Stomach (tissue), 8 donors: ENCODE measurements at regions not wholly inside any gene's neighbourhood (a gene's known extent, or its start where the extent isn't known, plus 50 kb on each side); places are given as distances from the start of the nearest gene placed in this dataset.

Source experiments
- DNase-seq, 2 donors: peaks; one replicate each; pipeline versions ENCODE4 v3.0.0 to v3.0.0-alpha.2; 2013 to 2019
- H3K27ac ChIP-seq, 5 donors: fragments of 200-600 bp in 4 of 5; sonication (generic) in 4 of 5; one replicate each; pipeline ENCODE4 v1.5.1; 2013 to 2019; ENCODE audit warnings: mild to moderate bottlenecking in 1 of 5, moderate library complexity in 1 of 5
- H3K27me3 ChIP-seq, 3 donors: fragments of 200-600 bp; sonication (generic); one replicate each; pipeline ENCODE4 v1.5.1; 2017 to 2019; ENCODE audit warnings: mixed run types in 1 of 3
- H3K36me3 ChIP-seq, 4 donors: fragments of 200-600 bp; sonication (generic); 1 replicate in 3 of 4; 2 replicates in 1 of 4; pipeline ENCODE4 v1.5.1; 2016 to 2019
- H3K4me1 ChIP-seq, 4 donors: fragments of 200-600 bp; sonication (generic); one replicate each; pipeline ENCODE4 v1.5.1; 2016 to 2019
- H3K4me3 ChIP-seq, 4 donors: fragments of 200-600 bp; sonication (generic) in 3 of 4; one replicate each; pipeline ENCODE4 v1.5.1; 2016 to 2019; ENCODE audit warnings: mild to moderate bottlenecking in 1 of 4
- H3K9me3 ChIP-seq, 4 donors: fragments of 200-600 bp; sonication (generic); one replicate each; pipeline ENCODE4 v1.5.1; 2016 to 2019
- EP300 ChIP-seq: sonication (generic); formaldehyde crosslinking; IDR thresholded peaks from one replicate; pipeline ENCODE4 v1.6.1; 2017; ENCODE audit warnings: antibody characterized with exemption
- POLR2A ChIP-seq, 4 donors: fragments of 450-650 bp; IDR thresholded peaks; one replicate each; pipeline ENCODE4 v1.6.1; 2016; ENCODE audit warnings: antibody characterized with exemption in 4 of 4, control low read depth in 2 of 4, mild to moderate bottlenecking in 1 of 4, moderate library complexity in 1 of 4
- POLR2AphosphoS5 ChIP-seq, 3 donors: sonication (generic); formaldehyde crosslinking; IDR thresholded peaks; one replicate each; pipeline ENCODE4 v1.6.1; 2016; ENCODE audit warnings: antibody characterized with exemption in 3 of 3
- WGBS, 5 donors: extraction: QIAGEN DNeasy Blood & Tissue Kit in 3 of 5; methylation state at CpG; one replicate each; pipeline versions ENCODE4 v1.1.5 to v1.1.7; 2013 to 2018; 5-methylcytosine and 5-hydroxymethylcytosine counted together
- intact Hi-C: fragments of 100-400 bp; cut with DNase I; formaldehyde crosslinking; loops from one replicate; pipeline ENCODE4 v1.15.1; 2023; ENCODE audit warnings: low total_unique reads
- TF ChIP-seq, protein P1 (sequence below), 7 experiments: fragments of 450-650 bp in 4 of 7; fragments of 200-600 bp in 3 of 7; sonication (generic) in 3 of 7; IDR thresholded peaks; one replicate each; pipeline ENCODE4 v1.5.1; 2016 to 2019; ENCODE audit warnings: antibody characterized with exemption in 7 of 7, control low read depth in 2 of 7, mild to moderate bottlenecking in 1 of 7
- donor health status: healthy with polysubstance abuse.
- donor health status: Bipolar disorder and iron deficiency.
- donor health status: healthy.

DNA sequence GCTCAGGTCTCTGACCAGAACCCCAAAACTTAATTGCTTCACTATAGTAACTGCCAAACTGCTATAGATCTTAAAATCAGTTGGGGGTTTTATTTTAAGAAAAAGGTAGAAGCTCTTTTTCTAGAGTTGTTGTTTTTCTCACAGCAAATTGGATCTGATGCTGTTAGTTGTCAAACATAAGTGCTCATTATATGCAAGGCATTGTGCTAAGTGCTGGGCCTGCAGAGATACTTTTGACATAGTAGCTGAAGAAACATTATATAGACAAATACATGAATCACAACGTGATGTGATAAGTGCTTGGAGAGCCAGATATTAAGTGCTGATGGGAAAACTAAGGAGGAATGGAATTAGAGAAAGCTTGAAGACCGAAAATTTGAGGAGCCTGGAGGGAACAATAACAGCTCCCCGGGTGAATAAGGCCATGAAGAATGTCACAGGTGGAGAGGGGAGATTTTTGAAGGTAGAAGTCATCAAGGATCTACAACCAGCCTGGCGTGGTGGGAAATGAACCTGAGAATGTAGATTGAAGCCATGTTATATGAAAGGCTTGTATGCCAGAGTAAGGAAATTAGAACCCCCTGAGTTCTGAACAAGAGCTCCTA lies 126.5 kb downstream of the DYRK2 start:
- Histone ChIP-seq H3K4me1 (peaks cover 0 to 22% (median 2%) of the 10 kb centered on the region in 4 donors), H3K36me3 (no peaks in the 10 kb centered on the region), H3K4me3 (no peak overlapping the region), H3K9me3 (no peaks in the 10 kb centered on the region), H3K27ac (no peak overlapping the region), H3K27me3 (no peaks in the 10 kb centered on the region)
- intact Hi-C loops: no loop called here
- no peak for DNase-seq
- whole genome bisulfite sequencing, 5 donors: 66 to 79% (median 72%) methylated on average over 4 of the region's 4 CpGs
- TF ChIP-seq, protein P1, sequence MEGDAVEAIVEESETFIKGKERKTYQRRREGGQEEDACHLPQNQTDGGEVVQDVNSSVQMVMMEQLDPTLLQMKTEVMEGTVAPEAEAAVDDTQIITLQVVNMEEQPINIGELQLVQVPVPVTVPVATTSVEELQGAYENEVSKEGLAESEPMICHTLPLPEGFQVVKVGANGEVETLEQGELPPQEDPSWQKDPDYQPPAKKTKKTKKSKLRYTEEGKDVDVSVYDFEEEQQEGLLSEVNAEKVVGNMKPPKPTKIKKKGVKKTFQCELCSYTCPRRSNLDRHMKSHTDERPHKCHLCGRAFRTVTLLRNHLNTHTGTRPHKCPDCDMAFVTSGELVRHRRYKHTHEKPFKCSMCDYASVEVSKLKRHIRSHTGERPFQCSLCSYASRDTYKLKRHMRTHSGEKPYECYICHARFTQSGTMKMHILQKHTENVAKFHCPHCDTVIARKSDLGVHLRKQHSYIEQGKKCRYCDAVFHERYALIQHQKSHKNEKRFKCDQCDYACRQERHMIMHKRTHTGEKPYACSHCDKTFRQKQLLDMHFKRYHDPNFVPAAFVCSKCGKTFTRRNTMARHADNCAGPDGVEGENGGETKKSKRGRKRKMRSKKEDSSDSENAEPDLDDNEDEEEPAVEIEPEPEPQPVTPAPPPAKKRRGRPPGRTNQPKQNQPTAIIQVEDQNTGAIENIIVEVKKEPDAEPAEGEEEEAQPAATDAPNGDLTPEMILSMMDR (IDR thresholded peaks at IDR 0.05): no peak
- TF ChIP-seq POLR2A (IDR thresholded peaks at IDR 0.05): no peak
- TF ChIP-seq POLR2AphosphoS5 (IDR thresholded peaks at IDR 0.05): no peak
- TF ChIP-seq EP300: no peak

DNA sequence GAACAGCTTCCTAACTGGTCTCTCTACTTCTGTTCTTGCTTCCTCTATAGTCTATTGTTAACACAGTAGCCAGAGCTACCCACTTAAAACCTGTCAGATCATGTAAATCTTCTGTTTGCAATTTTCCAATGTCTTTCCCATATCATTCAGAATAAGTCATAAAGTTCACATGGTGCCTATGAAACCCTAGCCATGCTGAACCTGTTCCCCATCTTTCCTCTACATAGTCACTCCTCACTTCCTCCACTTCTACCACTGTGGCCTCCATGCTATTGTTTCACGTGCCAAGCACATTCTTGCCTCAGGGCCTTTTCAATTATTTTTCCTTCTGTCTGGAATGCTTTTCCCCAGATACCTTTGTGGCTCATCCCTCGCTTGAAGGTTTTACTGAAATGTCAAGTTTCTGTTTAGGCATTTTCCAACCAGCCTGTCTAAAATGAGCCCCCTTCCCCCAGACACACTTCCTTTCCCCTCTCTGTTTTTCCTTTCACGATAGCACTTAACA lies 132.1 kb downstream of the DYRK2 start:
- TF ChIP-seq POLR2AphosphoS5 (IDR thresholded peaks at IDR 0.05) (no peak), POLR2A (IDR thresholded peaks at IDR 0.05) (no peak), EP300 (no peak)
- TF ChIP-seq, protein P1 (IDR thresholded peaks at IDR 0.05): no peak
- H3K36me3 ChIP-seq: no peaks in the 10 kb centered on the region
- DNase-seq: no peak

DNA sequence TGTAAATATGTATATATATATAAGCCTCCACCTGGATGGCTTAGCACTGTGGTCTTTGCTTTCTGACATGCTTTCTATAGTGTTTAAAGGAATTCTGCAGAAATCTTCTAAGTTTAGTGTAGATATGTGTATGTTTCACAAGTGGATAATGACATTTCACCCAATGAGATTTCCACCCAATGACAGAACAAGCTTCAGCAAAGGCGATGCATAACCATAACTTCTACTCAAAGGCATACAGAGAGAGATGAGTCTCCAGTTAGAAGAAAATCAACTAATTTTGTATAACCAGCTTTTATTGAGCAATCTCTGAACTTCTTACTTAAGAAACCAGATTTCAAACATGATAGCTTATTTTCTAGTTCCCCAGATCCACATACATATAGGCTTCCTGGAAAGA lies 134.0 kb downstream of the DYRK2 start:
- H3K4me3 ChIP-seq: no peak overlapping the region
- no peaks in the 10 kb centered on the region for H3K9me3 ChIP-seq
- DNase-seq: no peak
- intact Hi-C loops: no loop called here
- TF ChIP-seq EP300 (no peak), POLR2AphosphoS5 (IDR thresholded peaks at IDR 0.05) (no peak), POLR2A (IDR thresholded peaks at IDR 0.05) (no peak)
- TF ChIP-seq, protein P1 (IDR thresholded peaks at IDR 0.05): no peak
- 93 to 100% (median 100%) methylated on average over 1 of the region's 1 CpG for WGBS, 5 donors
- H3K27ac ChIP-seq: no peak overlapping the region
- H3K4me1 ChIP-seq: no peaks in the 10 kb centered on the region
- H3K36me3 ChIP-seq: no peaks in the 10 kb centered on the region
- H3K27me3 ChIP-seq: no peaks in the 10 kb centered on the region

More for the DNA sequence above, 132.1 kb downstream of the DYRK2 start:
- 75 to 95% (median 86%) methylated on average over 3 of the region's 3 CpGs for WGBS, 5 donors
- intact Hi-C loops: no loop called here
- no peak overlapping the region for H3K27ac ChIP-seq
- H3K9me3 ChIP-seq: no peaks in the 10 kb centered on the region
- H3K4me1 ChIP-seq: no peaks in the 10 kb centered on the region
- no peak overlapping the region for H3K4me3 ChIP-seq
- H3K27me3 ChIP-seq: no peaks in the 10 kb centered on the region

DNA sequence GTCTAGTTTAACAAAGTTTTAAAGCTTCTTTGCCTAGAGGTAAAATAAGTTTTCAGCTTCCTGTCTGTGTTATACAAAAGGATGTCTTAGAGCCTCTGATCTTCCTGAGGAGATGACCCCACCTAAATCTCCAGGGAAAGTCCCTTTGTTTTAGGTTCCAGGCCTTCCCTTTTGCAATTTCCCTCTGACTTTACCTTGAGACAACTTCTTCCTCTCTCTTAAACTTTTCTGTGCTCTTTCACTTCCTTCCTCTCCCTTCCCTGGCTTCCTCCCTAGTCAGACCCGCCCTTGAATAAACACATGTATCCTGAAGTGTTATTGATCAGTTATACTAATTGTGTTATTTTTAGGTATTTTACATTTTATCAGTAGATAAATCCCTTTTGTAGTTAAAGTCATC lies 134.8 kb downstream of the DYRK2 start:
- intact Hi-C loops: no loop called here
- H3K9me3 ChIP-seq: no peaks in the 10 kb centered on the region
- no peaks in the 10 kb centered on the region for H3K4me1 ChIP-seq
- 33 to 52% (median 43%) methylated on average over 1 of the region's 1 CpG for WGBS, 5 donors
- no peak overlapping the region for H3K27ac ChIP-seq
- H3K4me3 ChIP-seq: no peak overlapping the region
- no peaks in the 10 kb centered on the region for H3K36me3 ChIP-seq
- DNase-seq: no peak
- H3K27me3 ChIP-seq: no peaks in the 10 kb centered on the region
- TF ChIP-seq, protein P1 (IDR thresholded peaks at IDR 0.05): no peak
- no peak for TF ChIP-seq EP300
- TF ChIP-seq POLR2AphosphoS5 (IDR thresholded peaks at IDR 0.05): no peak
- no peak for TF ChIP-seq POLR2A (IDR thresholded peaks at IDR 0.05)
